ENCODE measurements at regions not wholly inside any gene's neighbourhood (a gene's known extent, or its start where the extent isn't known, plus 50 kb on each side); places are given as distances from the start of the nearest gene placed in this dataset.
"Not testable (repeated sequence)": the region's sequence is repeated elsewhere in the genome, so short reads cannot be mapped to it uniquely, and the experiment has no call there.

DNA sequence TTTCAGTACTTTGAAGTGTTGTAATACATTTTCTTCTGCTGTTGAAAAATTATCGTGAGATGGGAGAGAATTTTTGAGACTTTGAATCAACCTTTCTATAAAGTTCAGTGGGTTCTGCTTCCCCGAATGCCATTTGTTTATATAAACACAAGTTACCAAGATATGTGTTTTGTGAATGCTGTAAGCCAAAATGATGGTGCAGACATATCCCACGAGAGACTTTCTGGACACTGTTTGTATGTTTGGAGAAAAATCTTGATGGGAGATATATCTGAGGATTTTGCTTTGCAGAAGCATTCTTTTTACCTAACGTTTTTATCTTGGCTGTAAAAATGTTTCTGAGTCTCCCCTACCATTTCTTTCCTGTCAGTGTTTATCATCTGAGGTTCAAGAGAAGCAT lies 526.6 kb upstream of the ZNF717 start:
- no peaks in the 10 kb centered on the region for H3K79me2 ChIP-seq (ENCODE audit: insufficient read depth, low read depth)
- no peak overlapping the region for H2AFZ ChIP-seq (ENCODE audit: low read depth)
- H3K36me3 ChIP-seq (ENCODE audit: insufficient read depth), result no peaks in the 10 kb centered on the region
- no peak overlapping the region for H3K27ac ChIP-seq
- H4K20me1 ChIP-seq (ENCODE audit: insufficient read depth), result no peaks in the 10 kb centered on the region
- H3K9ac ChIP-seq, result no peak overlapping the region
- TF ChIP-seq, protein P1, sequence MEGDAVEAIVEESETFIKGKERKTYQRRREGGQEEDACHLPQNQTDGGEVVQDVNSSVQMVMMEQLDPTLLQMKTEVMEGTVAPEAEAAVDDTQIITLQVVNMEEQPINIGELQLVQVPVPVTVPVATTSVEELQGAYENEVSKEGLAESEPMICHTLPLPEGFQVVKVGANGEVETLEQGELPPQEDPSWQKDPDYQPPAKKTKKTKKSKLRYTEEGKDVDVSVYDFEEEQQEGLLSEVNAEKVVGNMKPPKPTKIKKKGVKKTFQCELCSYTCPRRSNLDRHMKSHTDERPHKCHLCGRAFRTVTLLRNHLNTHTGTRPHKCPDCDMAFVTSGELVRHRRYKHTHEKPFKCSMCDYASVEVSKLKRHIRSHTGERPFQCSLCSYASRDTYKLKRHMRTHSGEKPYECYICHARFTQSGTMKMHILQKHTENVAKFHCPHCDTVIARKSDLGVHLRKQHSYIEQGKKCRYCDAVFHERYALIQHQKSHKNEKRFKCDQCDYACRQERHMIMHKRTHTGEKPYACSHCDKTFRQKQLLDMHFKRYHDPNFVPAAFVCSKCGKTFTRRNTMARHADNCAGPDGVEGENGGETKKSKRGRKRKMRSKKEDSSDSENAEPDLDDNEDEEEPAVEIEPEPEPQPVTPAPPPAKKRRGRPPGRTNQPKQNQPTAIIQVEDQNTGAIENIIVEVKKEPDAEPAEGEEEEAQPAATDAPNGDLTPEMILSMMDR (conservative IDR thresholded peaks at IDR 0.05; ENCODE audit: low read depth, low read length), result no peak
- no peak overlapping the region for H3K4me2 ChIP-seq
- H3K4me1 ChIP-seq (ENCODE audit: low read depth, poor library complexity, severe bottlenecking), result no peaks in the 10 kb centered on the region
- H3K27me3 ChIP-seq (ENCODE audit: insufficient read depth, low read depth), result no peaks in the 10 kb centered on the region
- H3K4me3 ChIP-seq (IDR thresholded peaks at IDR 0.05; ENCODE audit: insufficient read depth, low read depth, low read length), result no peak overlapping the region

DNA sequence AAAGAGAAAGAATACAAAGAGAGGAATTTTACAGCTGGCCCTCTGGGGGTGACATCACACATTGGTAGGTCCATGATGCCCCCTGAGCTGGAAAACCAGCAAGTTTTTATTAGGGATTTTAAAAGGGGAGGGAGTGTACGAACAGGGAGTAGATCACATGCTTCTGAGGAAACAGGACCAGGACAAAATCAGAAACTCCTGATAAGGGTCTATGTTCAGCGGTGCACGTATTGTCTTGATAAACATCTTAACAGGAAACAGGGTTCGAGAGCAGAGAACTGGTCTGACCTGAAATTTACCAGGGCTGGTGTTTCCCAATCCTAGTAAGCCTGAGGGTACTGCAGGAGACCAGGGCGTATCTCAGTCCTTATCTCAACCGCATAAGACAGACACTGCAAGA lies 530.6 kb upstream of the ZNF717 start:
- not testable (repeated sequence) for H3K4me1 ChIP-seq (ENCODE audit: low read depth, poor library complexity, severe bottlenecking); H2AFZ ChIP-seq (ENCODE audit: low read depth); H4K20me1 ChIP-seq (ENCODE audit: insufficient read depth); H3K27ac ChIP-seq; H3K4me3 ChIP-seq (IDR thresholded peaks at IDR 0.05; ENCODE audit: insufficient read depth, low read depth, low read length); H3K79me2 ChIP-seq (ENCODE audit: insufficient read depth, low read depth); H3K9ac ChIP-seq; H3K27me3 ChIP-seq (ENCODE audit: insufficient read depth, low read depth); H3K36me3 ChIP-seq (ENCODE audit: insufficient read depth); H3K4me2 ChIP-seq

DNA sequence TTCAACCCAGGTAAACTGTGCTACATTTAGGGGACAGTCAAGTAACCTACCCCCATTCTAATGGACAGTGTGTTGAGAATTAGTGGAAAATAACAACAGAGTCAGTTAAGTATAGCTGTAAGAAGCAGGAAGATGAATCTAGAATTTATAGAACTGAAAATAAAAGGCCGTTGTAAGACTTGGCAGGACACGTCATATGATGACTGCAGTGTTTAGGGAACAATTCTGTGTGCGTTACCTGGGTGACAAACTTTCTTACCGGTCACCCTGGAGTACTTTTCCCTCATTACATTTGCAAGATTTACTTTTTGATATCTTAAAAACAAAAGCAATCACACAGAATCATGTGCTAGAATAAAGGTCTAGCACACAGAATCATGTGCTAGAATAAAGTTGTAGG lies 536.3 kb upstream of the ZNF717 start:
- H3K27ac ChIP-seq, result no peak overlapping the region
- H4K20me1 ChIP-seq (ENCODE audit: insufficient read depth), result no peaks in the 10 kb centered on the region
- H3K79me2 ChIP-seq (ENCODE audit: insufficient read depth, low read depth), result no peaks in the 10 kb centered on the region

DNA sequence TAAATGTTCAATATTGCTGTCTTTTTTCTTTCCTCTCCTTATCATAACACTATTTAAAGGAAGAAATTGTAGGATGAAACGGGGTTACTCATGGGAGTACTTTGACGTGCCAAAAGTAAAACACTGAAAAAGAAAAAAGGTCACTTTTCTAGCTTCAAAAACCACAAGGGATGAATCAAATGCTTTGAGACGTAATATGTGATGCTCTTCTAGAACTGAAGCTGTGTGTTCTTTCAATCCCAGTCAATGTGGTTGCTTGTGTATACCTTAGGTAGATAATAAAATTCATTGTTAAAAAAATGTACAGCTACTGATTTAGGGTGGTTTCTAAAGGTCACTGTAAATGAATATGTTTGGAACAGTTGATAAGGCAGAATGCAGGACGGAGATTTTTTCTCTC lies 538.8 kb upstream of the ZNF717 start:
- Histone ChIP-seq H3K27me3 (ENCODE audit: insufficient read depth, low read depth) (no peaks in the 10 kb centered on the region), H3K27ac (no peak overlapping the region), H3K9ac (no peak overlapping the region), H3K4me2 (no peak overlapping the region), H3K4me3 (IDR thresholded peaks at IDR 0.05; ENCODE audit: insufficient read depth, low read depth, low read length) (no peak overlapping the region), H3K36me3 (ENCODE audit: insufficient read depth) (no peaks in the 10 kb centered on the region), H3K4me1 (ENCODE audit: low read depth, poor library complexity, severe bottlenecking) (no peaks in the 10 kb centered on the region), H2AFZ (ENCODE audit: low read depth) (no peak overlapping the region), H3K79me2 (ENCODE audit: insufficient read depth, low read depth) (no peaks in the 10 kb centered on the region), H4K20me1 (ENCODE audit: insufficient read depth) (no peaks in the 10 kb centered on the region)
- TF ChIP-seq, protein P1 (conservative IDR thresholded peaks at IDR 0.05; ENCODE audit: low read depth, low read length), result no peak

More for the DNA sequence above, 536.3 kb upstream of the ZNF717 start:
- Histone ChIP-seq H3K9ac (no peak overlapping the region), H3K27me3 (ENCODE audit: insufficient read depth, low read depth) (no peaks in the 10 kb centered on the region), H3K4me1 (ENCODE audit: low read depth, poor library complexity, severe bottlenecking) (no peaks in the 10 kb centered on the region), H2AFZ (ENCODE audit: low read depth) (no peak overlapping the region), H3K4me2 (no peak overlapping the region), H3K36me3 (ENCODE audit: insufficient read depth) (no peaks in the 10 kb centered on the region), H3K4me3 (IDR thresholded peaks at IDR 0.05; ENCODE audit: insufficient read depth, low read depth, low read length) (no peak overlapping the region)
- TF ChIP-seq, protein P1 (conservative IDR thresholded peaks at IDR 0.05; ENCODE audit: low read depth, low read length), result no peak

DNA sequence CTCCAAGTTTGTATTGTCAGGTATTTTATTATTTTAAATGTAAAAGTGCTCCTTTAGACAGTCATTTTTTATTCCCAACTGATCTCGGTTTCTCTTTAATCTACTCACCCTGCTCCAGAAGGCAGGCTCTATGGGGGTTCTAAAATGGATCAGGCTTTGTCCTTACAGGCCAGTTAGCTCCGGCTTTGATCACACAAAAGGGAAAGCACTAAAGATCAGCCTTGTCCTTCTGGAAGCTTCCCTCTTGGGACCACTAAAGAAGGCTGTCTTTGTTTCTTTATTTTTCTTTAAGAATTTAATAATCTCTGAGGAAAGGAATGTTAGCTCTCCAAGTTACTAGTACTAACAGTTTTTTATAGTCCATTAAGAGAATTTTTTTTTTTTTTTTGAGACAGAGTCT lies 560.5 kb upstream of the ZNF717 start:
- Histone ChIP-seq H4K20me1 (ENCODE audit: insufficient read depth) (no peaks in the 10 kb centered on the region), H3K4me1 (ENCODE audit: low read depth, poor library complexity, severe bottlenecking) (no peaks in the 10 kb centered on the region), H3K9ac (no peak overlapping the region), H2AFZ (ENCODE audit: low read depth) (no peak overlapping the region), H3K4me2 (no peak overlapping the region), H3K27ac (no peak overlapping the region), H3K36me3 (ENCODE audit: insufficient read depth) (no peaks in the 10 kb centered on the region), H3K79me2 (ENCODE audit: insufficient read depth, low read depth) (no peaks in the 10 kb centered on the region), H3K4me3 (IDR thresholded peaks at IDR 0.05; ENCODE audit: insufficient read depth, low read depth, low read length) (no peak overlapping the region), H3K27me3 (ENCODE audit: insufficient read depth, low read depth) (no peaks in the 10 kb centered on the region)
- TF ChIP-seq, protein P1 (conservative IDR thresholded peaks at IDR 0.05; ENCODE audit: low read depth, low read length), result no peak
